PC-9 (cell line): ENCODE measurements at regions not wholly inside any gene's neighbourhood (a gene's known extent, or its start where the extent isn't known, plus 50 kb on each side); places are given as distances from the start of the nearest gene placed in this dataset.

Experiments
- EZH2 ChIP-seq: fragments of 200-600 bp; sonication (generic); IDR thresholded peaks from 2 replicates; pipeline ENCODE4 v1.8.0; 2017; ENCODE audit warnings: antibody characterized with exemption, low read depth
- TF ChIP-seq, protein P1 (sequence below): fragments of 200-600 bp; sonication (generic); conservative IDR thresholded peaks from 2 replicates; pipeline ENCODE4 v1.6.1; 2017; ENCODE audit warnings: mixed run types, antibody characterized with exemption, mild to moderate bottlenecking, moderate library complexity

DNA sequence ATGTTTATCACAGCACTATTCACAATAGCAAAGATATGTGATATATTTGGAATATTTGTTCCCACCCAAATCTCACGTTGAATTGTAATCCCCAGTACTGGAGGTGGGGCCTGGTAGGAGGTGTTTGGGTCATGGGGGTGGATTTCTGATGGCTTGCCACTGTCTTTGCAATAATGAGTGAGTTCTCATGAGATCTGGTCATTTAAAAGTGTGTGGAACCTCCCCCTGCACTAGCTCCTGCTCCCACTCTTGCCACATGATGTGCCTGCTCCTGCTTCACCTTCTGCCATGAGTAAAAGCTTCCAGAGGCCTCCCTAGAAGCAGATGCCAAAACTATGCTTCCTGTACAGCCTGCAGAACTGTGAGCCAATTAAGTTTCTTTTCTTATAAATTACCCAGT, 72.2 kb upstream of the DYNC1I2 start:
- TF ChIP-seq, protein P1, sequence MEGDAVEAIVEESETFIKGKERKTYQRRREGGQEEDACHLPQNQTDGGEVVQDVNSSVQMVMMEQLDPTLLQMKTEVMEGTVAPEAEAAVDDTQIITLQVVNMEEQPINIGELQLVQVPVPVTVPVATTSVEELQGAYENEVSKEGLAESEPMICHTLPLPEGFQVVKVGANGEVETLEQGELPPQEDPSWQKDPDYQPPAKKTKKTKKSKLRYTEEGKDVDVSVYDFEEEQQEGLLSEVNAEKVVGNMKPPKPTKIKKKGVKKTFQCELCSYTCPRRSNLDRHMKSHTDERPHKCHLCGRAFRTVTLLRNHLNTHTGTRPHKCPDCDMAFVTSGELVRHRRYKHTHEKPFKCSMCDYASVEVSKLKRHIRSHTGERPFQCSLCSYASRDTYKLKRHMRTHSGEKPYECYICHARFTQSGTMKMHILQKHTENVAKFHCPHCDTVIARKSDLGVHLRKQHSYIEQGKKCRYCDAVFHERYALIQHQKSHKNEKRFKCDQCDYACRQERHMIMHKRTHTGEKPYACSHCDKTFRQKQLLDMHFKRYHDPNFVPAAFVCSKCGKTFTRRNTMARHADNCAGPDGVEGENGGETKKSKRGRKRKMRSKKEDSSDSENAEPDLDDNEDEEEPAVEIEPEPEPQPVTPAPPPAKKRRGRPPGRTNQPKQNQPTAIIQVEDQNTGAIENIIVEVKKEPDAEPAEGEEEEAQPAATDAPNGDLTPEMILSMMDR, result no peak
- no peak for TF ChIP-seq EZH2
